GM18870 (cell line): ENCODE measurements at regions not wholly inside any gene's neighbourhood (a gene's known extent, or its start where the extent isn't known, plus 50 kb on each side); places are given as distances from the start of the nearest gene placed in this dataset.
"Not testable (repeated sequence)": the region's sequence is repeated elsewhere in the genome, so short reads cannot be mapped to it uniquely, and the experiment has no call there.

Experiments
- ATAC-seq: cut with Tn5 transposase; IDR thresholded peaks from one replicate; pipeline ENCODE4 v1.9.1; 2021; ENCODE audit warnings: moderate library complexity; ENCODE audit not compliant: unreplicated experiment

- ATAC-seq, result no peak
These were observed 93.9 kb upstream of the C1QTNF7 start for GRCh38 chr4:15333692-15334633.

GRCh38 chr4:15336410-15337167 is 91.2 kb upstream of the C1QTNF7 start:
- ATAC-seq, result no peak

GRCh38 chr4:15337168-15337657 is 90.6 kb upstream of the C1QTNF7 start:
- not testable (repeated sequence) for ATAC-seq

- ATAC-seq, result no peak
These were observed 88.1 kb upstream of the C1QTNF7 start for GRCh38 chr4:15339737-15340136.

GRCh38 chr4:15340332-15340731 is 87.5 kb upstream of the C1QTNF7 start:
- no peak for ATAC-seq

- no peak for ATAC-seq
These were observed 86.7 kb upstream of the C1QTNF7 start for GRCh38 chr4:15340902-15341732.

- no peak for ATAC-seq
These were observed 86.0 kb upstream of the C1QTNF7 start for GRCh38 chr4:15341733-15342300.

GRCh38 chr4:15343000-15343399 is 84.8 kb upstream of the C1QTNF7 start:
- no peak for ATAC-seq

- no peak for ATAC-seq
These were observed 84.3 kb upstream of the C1QTNF7 start for GRCh38 chr4:15343581-15343980.

- no peak for ATAC-seq
These were observed 83.8 kb upstream of the C1QTNF7 start for GRCh38 chr4:15344041-15344440.

- ATAC-seq, result no peak
These were observed 82.7 kb upstream of the C1QTNF7 start for GRCh38 chr4:15345134-15345533.

- ATAC-seq, result no peak
These were observed 79.6 kb upstream of the C1QTNF7 start for GRCh38 chr4:15348236-15348635.

GRCh38 chr4:15348695-15349094 is 79.1 kb upstream of the C1QTNF7 start:
- no peak for ATAC-seq

- no peak for ATAC-seq
These were observed 78.3 kb upstream of the C1QTNF7 start for GRCh38 chr4:15349531-15349935.

- ATAC-seq, result no peak
These were observed 77.9 kb upstream of the C1QTNF7 start for GRCh38 chr4:15349965-15350364.

- ATAC-seq, result no peak
These were observed 75.3 kb upstream of the C1QTNF7 start for GRCh38 chr4:15352524-15352923.

GRCh38 chr4:15353207-15353606 is 74.6 kb upstream of the C1QTNF7 start:
- no peak for ATAC-seq

GRCh38 chr4:15354371-15355297 is 73.2 kb upstream of the C1QTNF7 start:
- ATAC-seq, result no peak

GRCh38 chr4:15361529-15361928 is 66.3 kb upstream of the C1QTNF7 start:
- ATAC-seq, result no peak

- no peak for ATAC-seq
These were observed 65.3 kb upstream of the C1QTNF7 start for GRCh38 chr4:15362541-15362940.
